ENCODE measurements at regions not wholly inside any gene's neighbourhood (a gene's known extent, or its start where the extent isn't known, plus 50 kb on each side); places are given as distances from the start of the nearest gene placed in this dataset.

DNA sequence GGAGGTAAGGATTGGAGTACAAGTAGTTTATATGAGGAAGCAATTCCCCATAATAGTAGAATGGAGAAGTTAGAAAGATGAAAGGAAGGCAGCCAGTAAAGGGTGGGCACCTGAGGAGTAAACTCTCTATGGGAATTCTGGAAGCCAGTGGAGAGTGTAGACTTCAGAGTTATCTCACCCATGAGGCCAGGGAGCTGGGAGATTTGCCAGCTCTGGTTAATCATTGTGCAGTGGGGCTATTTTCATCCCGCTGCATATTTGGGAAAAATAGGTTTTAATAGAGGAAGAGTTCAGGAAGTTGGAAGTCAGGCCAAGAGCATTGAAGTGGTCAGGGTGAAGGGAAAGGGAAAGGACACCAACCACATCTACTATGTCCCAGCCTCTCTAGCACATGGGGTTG, 242.3 kb upstream of the BRINP1 start:
- ChIA-PET POLR2A (no interaction called here), CTCF (no interaction called here)
- no peak for DNase-seq (ENCODE audit: extremely low spot score)
- TF ChIP-seq, protein P1, sequence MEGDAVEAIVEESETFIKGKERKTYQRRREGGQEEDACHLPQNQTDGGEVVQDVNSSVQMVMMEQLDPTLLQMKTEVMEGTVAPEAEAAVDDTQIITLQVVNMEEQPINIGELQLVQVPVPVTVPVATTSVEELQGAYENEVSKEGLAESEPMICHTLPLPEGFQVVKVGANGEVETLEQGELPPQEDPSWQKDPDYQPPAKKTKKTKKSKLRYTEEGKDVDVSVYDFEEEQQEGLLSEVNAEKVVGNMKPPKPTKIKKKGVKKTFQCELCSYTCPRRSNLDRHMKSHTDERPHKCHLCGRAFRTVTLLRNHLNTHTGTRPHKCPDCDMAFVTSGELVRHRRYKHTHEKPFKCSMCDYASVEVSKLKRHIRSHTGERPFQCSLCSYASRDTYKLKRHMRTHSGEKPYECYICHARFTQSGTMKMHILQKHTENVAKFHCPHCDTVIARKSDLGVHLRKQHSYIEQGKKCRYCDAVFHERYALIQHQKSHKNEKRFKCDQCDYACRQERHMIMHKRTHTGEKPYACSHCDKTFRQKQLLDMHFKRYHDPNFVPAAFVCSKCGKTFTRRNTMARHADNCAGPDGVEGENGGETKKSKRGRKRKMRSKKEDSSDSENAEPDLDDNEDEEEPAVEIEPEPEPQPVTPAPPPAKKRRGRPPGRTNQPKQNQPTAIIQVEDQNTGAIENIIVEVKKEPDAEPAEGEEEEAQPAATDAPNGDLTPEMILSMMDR (IDR thresholded peaks at IDR 0.05; ENCODE audit: control extremely low read depth, extremely low read depth, low read depth, missing control alignments): no peak

DNA sequence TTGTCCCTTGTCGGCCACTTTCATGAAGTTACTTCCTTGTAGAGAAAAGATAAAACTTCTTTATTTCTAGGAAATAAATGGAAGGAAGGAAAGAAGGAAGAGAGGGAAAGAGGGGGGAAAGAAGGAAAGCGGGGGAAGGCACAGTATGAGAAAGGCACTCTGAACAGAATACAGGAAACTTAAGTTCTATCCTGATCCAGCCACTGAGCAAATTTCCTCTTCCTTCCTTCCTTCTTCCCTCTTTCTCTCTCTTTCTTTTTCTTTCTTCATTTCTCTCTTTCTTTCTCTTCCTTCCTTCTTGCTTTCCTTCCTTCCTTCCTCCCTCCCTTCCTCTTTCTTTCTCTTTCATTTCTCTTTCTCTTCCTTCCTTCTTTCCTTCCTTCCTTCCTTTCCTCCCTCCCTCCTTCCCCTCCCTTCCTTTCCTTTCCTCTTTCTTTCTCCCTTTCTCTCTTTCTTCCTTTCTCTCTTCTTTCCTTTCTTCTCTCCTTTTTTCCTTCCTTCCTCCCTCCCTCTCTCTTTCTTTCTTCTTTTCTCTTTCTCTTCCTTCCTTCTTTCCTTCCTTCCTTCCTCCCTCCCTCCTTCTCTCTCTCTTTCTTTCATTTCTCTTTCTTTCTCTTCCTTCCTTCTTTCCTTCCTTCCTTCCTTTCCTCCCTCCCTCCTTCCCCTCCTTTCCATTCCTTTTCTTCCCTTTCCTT, 240.2 kb upstream of the BRINP1 start:
- ChIA-PET CTCF (no interaction called here), POLR2A (no interaction called here)
- no peak for DNase-seq (ENCODE audit: extremely low spot score)
- TF ChIP-seq, protein P1 (IDR thresholded peaks at IDR 0.05; ENCODE audit: control extremely low read depth, extremely low read depth, low read depth, missing control alignments): no peak

DNA sequence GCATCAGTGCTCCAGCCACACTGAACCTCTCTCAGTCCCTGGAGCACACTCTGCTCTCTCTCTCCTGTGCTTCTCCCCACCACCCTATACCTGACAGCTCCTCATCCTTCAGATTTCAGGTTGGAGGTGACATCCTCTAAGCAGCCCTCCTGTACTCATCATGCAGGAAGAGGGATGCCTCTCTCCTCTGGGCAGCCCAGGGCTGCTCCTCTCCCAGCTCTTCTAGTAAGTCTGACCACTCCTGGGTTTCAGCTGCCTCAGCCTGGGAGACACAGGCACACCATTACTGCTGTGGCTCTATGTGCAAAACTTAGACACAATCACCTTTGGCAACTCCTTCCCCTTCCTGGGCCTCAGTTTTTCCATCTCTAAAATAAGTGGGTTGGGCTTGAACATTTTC, 232.4 kb upstream of the BRINP1 start:
- CTCF ChIA-PET: interaction anchor here (0.7 kb wide), 1 partner anchor 9 kb away, joined by 3 read pairs; no protein-coding TSS in a partner anchor
- TF ChIP-seq, protein P1 (IDR thresholded peaks at IDR 0.05; ENCODE audit: control extremely low read depth, extremely low read depth, low read depth, missing control alignments): no peak
- no peak for DNase-seq (ENCODE audit: extremely low spot score)
- POLR2A ChIA-PET: no interaction called here

DNA sequence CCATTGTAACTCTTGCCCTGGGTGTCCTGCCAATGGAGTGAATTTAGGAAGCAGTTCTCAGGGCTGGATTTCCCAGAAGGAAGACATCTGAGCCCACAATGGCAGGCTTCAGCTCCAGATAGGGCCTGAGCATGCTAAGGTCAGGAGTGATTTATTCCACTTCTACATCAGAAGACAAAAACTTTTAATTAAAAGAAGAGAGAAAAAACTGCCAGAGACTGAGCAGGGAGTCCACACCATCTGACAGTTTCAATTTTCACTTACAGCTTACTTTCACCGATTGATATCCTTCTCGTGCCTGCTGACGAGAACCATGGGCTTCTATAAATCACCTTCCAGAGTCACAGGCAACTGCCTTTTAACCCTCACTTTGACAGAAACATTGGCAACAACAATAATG, 228.3 kb upstream of the BRINP1 start:
- DNase-seq (ENCODE audit: extremely low spot score): no peak
- ChIA-PET POLR2A (no interaction called here), CTCF (interaction anchor here (1.2 kb wide), 1 partner anchor 23 kb away, joined by 3 read pairs; no protein-coding TSS in a partner anchor)
- TF ChIP-seq, protein P1 (IDR thresholded peaks at IDR 0.05; ENCODE audit: control extremely low read depth, extremely low read depth, low read depth, missing control alignments): no peak

DNA sequence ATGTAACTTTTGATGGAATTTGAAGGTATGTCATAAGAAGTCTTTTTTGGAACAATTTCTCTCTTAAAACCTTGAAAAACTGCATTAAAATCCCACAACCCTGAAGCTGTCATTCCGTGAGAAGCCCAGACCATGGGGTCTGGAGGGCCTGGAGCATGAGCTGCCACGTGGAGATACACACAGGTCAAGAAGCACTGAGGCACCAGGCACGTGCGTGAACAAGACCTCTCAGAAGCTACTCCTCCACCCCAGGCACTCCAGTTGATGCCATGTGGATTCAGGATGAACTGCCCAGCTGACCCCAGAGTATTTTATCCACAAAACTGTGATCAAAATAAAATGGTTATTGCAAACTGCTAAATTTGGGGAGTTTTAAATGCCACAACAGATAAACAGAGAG, 227.5 kb upstream of the BRINP1 start:
- CTCF ChIA-PET: no interaction called here
- TF ChIP-seq, protein P1 (IDR thresholded peaks at IDR 0.05; ENCODE audit: control extremely low read depth, extremely low read depth, low read depth, missing control alignments): no peak
- POLR2A ChIA-PET: no interaction called here
- no peak for DNase-seq (ENCODE audit: extremely low spot score)

DNA sequence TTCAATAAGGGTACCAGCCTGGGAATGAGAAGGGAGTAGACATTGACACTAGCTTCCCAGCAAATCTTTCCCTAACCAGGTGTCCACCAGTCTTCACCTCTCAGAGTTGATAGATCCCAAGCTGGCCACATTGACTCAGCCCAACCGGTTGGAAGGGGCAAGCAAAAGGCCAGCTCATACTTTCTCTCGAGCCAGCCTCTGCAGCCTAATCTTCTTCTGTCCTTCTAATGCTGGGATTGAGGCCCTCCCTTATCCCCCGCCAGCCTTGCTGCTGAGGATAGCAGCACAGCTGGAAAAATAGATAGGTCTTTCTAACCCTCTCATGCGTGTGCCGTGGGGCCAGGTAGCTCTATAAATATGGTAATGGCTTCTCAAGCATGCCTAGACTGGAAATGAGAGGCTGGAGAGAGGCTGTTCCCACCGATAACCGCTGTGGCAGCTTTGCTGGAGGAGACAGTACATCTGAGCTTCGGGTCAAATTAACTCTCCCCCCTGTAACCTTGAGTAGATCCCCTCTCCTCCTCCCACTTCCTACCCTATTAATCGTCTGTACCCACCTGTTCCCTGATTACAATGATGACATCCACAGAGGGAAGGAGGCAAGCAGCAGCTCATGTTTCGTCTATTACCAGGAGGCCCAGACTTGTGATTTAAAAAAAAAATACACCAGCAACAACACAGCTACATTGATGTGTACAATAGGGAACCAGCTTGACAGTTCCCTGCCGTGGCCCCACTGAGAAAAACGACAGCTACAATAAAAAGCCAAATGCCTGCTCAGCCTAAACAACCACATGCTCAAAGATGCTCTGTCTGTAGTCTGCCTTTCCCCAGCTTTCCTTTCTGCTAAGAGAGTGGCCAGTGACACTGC, 219.9 kb upstream of the BRINP1 start:
- POLR2A ChIA-PET: no interaction called here
- TF ChIP-seq, protein P1 (IDR thresholded peaks at IDR 0.05; ENCODE audit: control extremely low read depth, extremely low read depth, low read depth, missing control alignments): no peak
- no peak for DNase-seq (ENCODE audit: extremely low spot score)
- CTCF ChIA-PET: interaction anchor here (0.8 to 1.7 kb wide), 2 partner anchors 10 to 11 kb away, joined by 4 to 7 read pairs; no protein-coding TSS in a partner anchor
